ENCODE measurements at regions not wholly inside any gene's neighbourhood (a gene's known extent, or its start where the extent isn't known, plus 50 kb on each side); places are given as distances from the start of the nearest gene placed in this dataset.

GRCh38 chr2:4358837-4359236 is 655.5 kb downstream of the DCDC2C start:
- H3K79me2 ChIP-seq (ENCODE audit: control insufficient read depth, low read length) = no peaks in the 10 kb centered on the region
- H3K36me3 ChIP-seq (ENCODE audit: control insufficient read depth, low read length) = no peaks in the 10 kb centered on the region
- H3K4me2 ChIP-seq (ENCODE audit: low read length) = no peak overlapping the region
- H3K9me2 ChIP-seq (replicated peaks; ENCODE audit: control insufficient read depth, low read length) = no peaks in the 10 kb centered on the region
- H3K27me3 ChIP-seq (ENCODE audit: control insufficient read depth, low read length) = no peaks in the 10 kb centered on the region
- H3F3A ChIP-seq (ENCODE audit: control insufficient read depth, insufficient read depth) = no peaks in the 10 kb centered on the region
- H4K20me1 ChIP-seq (ENCODE audit: control insufficient read depth, insufficient read depth, low read depth, low read length) = no peaks in the 10 kb centered on the region
- no peak overlapping the region for H3K4me3 ChIP-seq (ENCODE audit: low read length)
- no peak overlapping the region for H3K27ac ChIP-seq (ENCODE audit: low read depth, low read length)
- no peaks in the 10 kb centered on the region for H3K9me3 ChIP-seq (ENCODE audit: control insufficient read depth, insufficient read depth, low read length)
- no peaks in the 10 kb centered on the region for H3K4me1 ChIP-seq (ENCODE audit: control insufficient read depth, low read length)
- TF ChIP-seq CTCF (IDR thresholded peaks at IDR 0.05; ENCODE audit: low read depth, low read length, poor library complexity, severe bottlenecking) (no peak), EZH2phosphoT487 (IDR thresholded peaks at IDR 0.05; ENCODE audit: borderline replicate concordance, low read length) (no peak)

- no peak overlapping the region for H3K27ac ChIP-seq (ENCODE audit: low read depth, low read length)
- TF ChIP-seq EZH2phosphoT487 (IDR thresholded peaks at IDR 0.05; ENCODE audit: borderline replicate concordance, low read length) (no peak), CTCF (IDR thresholded peaks at IDR 0.05; ENCODE audit: low read depth, low read length, poor library complexity, severe bottlenecking) (no peak)
- H3F3A ChIP-seq (ENCODE audit: control insufficient read depth, insufficient read depth) = no peaks in the 10 kb centered on the region
- H3K79me2 ChIP-seq (ENCODE audit: control insufficient read depth, low read length) = no peaks in the 10 kb centered on the region
- H3K4me2 ChIP-seq (ENCODE audit: low read length) = no peak overlapping the region
- no peaks in the 10 kb centered on the region for H3K9me3 ChIP-seq (ENCODE audit: control insufficient read depth, insufficient read depth, low read length)
- H3K4me3 ChIP-seq (ENCODE audit: low read length) = no peak overlapping the region
- no peaks in the 10 kb centered on the region for H4K20me1 ChIP-seq (ENCODE audit: control insufficient read depth, insufficient read depth, low read depth, low read length)
- no peaks in the 10 kb centered on the region for H3K27me3 ChIP-seq (ENCODE audit: control insufficient read depth, low read length)
- no peaks in the 10 kb centered on the region for H3K9me2 ChIP-seq (replicated peaks; ENCODE audit: control insufficient read depth, low read length)
- H3K36me3 ChIP-seq (ENCODE audit: control insufficient read depth, low read length) = no peaks in the 10 kb centered on the region
- no peaks in the 10 kb centered on the region for H3K4me1 ChIP-seq (ENCODE audit: control insufficient read depth, low read length)
Observed at GRCh38 chr2:4368907-4369306, 665.5 kb downstream of the DCDC2C start.

GRCh38 chr2:4369826-4370419 is 666.5 kb downstream of the DCDC2C start:
- no peak for TF ChIP-seq CTCF (IDR thresholded peaks at IDR 0.05; ENCODE audit: low read depth, low read length, poor library complexity, severe bottlenecking)
- Histone ChIP-seq H3K4me2 (ENCODE audit: low read length) (no peak overlapping the region), H3K9me2 (replicated peaks; ENCODE audit: control insufficient read depth, low read length) (no peaks in the 10 kb centered on the region), H3F3A (ENCODE audit: control insufficient read depth, insufficient read depth) (no peaks in the 10 kb centered on the region), H3K36me3 (ENCODE audit: control insufficient read depth, low read length) (no peaks in the 10 kb centered on the region), H3K9me3 (ENCODE audit: control insufficient read depth, insufficient read depth, low read length) (no peaks in the 10 kb centered on the region), H3K27me3 (ENCODE audit: control insufficient read depth, low read length) (no peaks in the 10 kb centered on the region), H3K79me2 (ENCODE audit: control insufficient read depth, low read length) (no peaks in the 10 kb centered on the region), H3K4me3 (ENCODE audit: low read length) (no peak overlapping the region), H4K20me1 (ENCODE audit: control insufficient read depth, insufficient read depth, low read depth, low read length) (no peaks in the 10 kb centered on the region), H3K4me1 (ENCODE audit: control insufficient read depth, low read length) (no peaks in the 10 kb centered on the region), H3K27ac (ENCODE audit: low read depth, low read length) (no peak overlapping the region)
